ENCODE measurements at regions not wholly inside any gene's neighbourhood (a gene's known extent, or its start where the extent isn't known, plus 50 kb on each side); places are given as distances from the start of the nearest gene placed in this dataset.

DNA sequence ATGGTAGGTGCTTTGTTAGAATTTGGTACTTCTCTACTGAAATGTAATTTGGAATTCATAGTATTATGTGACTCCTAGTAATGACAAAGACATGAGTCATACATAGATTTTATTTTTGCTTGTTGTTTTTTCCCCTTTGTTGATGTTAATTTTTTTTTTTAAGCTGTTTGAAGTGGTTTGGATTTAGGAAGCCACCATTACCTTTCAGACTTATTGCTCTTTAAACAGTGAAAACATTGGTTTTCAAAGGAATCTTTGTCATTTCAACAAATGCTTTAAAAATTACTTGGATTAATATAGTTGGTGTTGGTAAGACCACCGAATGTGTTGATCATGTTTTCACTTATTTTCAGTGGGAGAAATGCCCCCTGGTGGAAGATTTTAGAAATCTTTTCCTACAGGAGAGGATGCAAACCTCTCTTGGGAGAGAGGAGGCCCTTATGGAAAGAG lies 170.1 kb upstream of the PITX1 start:
- DNase-seq (ENCODE audit: low read depth) = no peak

DNA sequence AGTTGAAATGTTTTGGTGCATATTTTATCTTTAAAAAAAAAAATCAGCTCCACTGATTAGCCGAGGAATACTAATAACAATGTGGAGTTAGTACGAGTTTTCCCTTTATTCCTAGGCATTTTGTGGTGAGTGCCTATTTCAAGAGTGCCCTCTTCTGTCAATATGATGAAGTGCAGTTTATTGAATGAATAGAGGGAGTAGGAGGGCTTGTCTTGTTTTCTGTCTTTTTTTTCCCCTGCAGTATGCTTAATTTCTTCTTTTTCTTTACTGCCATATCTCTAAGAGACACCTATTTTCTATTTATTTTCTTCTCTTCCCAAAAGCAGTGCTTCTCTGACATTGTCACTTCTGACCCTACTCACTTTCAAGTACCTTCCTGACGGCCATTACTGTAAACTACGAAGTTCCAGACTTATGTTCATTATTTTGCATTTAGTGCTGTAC lies 169.6 kb upstream of the PITX1 start:
- no peak for DNase-seq (ENCODE audit: low read depth)

DNA sequence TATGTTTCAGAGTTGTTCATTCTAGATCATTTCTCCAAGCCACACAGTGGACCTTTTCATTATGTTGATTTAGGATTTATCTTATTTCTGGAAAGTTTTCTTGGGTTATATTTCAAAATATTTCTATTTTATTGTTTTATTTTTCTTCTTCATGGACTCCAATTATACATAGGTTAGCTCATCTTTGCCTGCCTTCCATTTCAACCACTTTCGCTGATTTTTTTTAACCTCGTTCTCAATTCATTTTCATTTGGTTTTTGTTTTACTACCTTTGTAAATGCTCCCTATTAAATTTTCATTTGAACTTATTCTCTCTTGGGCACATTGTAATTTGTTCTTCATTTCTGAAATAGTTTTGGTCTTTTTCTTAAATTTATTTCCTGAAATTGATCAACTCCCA lies 169.0 kb upstream of the PITX1 start:
- no peak for DNase-seq (ENCODE audit: low read depth)

DNA sequence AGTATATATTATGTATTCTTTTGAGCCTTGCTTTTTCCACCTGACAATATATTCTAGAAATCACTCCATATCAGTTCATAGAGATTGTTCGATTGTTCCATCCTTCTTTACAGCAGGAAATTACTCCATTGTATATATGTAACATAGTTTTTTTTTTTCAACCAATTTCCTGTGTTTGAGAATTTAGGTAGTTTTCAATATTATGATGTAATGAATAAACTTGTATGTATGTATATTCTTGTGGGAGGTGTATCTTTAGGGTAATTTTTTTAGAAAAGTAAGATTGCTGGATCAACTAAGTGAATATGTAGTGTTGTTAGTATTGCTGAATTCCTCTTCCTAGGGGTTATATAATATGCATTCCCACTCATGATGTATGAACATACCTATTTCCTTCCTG lies 165.9 kb upstream of the PITX1 start:
- no peak for DNase-seq (ENCODE audit: low read depth)

DNA sequence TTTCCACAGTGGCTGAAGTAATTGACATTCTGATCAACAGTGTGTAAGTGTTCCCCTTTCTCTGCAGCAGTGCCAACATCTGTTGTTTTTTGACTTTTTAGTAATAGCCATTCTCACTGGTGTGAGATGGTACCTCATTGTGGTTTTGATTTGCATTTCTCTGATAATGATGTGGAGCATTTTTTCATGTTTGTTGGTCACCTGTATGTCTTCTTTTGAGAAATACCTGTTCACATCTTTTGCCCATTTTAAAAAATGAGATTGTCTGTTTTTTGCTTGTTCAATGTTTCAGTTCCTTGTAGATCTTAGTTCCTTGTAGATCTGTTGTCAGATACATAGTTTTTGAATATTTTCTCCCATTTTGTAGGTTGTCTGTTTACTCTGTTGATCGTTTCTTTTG lies 162.5 kb upstream of the PITX1 start:
- no peak for DNase-seq (ENCODE audit: low read depth)

DNA sequence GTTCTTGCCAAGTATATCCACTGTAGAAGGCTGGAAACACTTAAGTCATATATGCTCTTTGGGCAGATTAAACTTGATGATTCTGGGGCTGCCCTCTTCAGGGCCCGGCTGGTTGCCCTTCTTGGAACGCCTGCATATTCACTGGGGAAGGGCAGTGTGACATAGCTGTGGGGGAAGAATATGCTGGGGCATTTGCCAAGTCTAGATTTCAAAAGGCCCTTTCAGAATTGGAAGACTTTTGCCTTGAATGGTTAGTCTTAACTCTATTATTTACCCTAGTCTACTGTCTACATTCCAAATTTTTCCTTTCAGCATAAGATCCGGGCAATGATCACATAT lies 161.2 kb upstream of the PITX1 start:
- DNase-seq (ENCODE audit: low read depth) = no peak

DNA sequence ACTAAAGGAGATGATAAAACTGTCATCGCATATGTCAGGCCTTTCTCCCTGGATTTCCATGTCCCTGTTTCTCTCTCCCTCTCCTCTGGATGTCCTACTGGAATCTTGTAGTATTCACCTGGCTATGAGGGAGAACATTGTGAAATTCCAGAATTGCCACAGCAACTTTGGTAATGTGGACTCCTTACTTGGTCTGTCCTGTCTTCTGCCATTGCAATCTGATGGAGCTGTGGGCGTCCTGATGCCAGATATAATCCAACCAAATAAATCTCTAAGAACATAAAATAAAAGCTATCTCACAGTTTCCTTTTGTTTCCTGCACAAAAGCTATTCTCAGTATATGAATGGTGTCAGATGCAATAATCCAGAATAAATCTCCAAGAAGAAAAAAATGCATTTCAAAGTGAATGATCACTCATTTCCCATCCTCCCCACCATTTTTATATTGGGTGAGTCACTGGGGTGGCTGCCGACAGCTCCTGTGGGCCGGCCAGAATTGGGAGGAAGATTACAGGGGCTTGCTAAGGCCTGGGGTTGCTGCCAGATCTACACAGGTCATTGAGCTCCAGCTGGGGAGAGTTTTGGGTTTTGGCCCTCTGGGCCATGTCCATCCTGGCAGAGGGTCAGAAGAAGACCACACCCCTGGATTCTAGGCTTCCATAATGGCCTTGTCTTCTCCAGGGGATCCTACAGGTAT lies 160.7 kb upstream of the PITX1 start:
- DNase-seq (ENCODE audit: low read depth) = no peak

DNA sequence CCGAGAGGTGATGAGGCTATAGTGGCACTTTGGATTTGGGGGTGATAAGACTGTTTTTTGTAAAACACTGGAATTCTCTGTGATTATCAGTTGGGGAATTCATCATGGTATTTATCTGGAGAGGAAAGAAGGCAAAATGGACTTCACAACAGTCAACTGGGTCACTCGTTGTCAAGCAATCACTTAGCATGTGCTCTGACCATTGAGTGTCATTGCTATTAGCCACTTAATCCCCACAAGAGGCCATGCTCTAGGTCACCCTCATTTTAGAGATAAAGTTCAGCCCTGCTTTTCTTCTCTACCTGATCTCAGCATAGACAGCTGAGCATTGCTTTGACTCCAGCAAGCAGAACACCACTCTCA lies 160.1 kb upstream of the PITX1 start:
- DNase-seq (ENCODE audit: low read depth) = no peak

DNA sequence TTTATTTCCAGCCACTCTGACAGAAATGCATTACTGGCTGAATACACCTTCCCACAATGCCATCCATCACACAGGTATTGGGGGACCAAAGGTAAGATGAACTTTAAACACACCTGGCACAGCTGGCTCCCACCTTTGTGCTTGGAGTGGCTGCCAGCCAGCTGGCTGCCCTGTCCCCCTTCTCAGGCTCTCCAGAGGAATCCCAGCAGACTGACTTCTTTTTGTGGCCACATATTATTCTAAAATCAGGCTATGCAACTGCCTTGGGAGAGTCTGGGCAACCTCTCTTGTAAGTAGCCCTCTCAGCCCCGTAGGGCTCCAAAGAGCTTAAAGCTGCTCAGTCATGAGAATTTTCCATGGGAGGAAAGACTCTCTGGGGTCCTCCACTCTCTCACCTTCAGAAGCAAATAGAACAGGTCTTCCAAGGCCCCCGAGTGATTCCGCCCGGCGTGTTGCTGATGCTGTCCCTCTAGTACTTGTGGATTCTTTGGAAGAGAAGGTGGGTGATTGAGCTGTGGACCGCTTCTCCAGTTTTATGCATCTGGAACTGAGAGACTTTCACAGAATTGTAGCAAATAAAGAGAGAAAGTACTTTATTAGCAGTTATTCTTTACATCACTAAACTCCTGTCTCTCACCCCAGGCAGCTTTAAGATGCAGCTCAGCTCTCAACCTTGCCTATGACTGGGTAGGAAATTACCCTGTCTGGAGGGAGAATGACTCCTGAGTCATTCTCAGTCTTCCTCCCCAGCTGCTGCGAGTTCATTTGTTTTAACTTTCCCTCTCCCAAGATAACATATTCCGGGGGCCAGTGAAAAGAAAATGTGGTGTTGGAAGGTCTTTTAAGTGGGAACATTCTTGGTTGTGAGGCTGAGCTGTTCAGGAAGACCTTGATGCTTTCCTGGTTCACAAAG lies 159.4 kb upstream of the PITX1 start:
- DNase-seq (ENCODE audit: low read depth) = no peak

DNA sequence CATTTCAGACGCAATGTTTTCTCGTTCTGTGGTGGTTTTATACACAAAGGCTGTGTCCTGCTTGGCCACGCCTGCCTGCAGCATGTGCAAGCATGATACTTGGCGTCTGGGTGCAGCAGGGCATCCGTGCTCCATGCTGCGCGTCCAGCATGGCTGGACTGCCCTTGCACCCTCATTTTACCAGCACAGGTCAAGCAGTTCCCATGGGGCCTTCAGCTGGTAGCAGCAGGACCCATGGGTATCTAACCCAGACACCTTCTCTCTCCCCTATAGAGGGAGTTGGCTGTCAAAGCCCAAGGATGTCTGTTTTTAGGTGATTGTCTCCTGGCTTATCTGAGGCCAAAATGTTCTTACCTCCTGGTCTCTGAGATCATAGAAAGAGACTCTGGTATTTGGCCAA lies 158.3 kb upstream of the PITX1 start:
- DNase-seq (ENCODE audit: low read depth) = no peak

DNA sequence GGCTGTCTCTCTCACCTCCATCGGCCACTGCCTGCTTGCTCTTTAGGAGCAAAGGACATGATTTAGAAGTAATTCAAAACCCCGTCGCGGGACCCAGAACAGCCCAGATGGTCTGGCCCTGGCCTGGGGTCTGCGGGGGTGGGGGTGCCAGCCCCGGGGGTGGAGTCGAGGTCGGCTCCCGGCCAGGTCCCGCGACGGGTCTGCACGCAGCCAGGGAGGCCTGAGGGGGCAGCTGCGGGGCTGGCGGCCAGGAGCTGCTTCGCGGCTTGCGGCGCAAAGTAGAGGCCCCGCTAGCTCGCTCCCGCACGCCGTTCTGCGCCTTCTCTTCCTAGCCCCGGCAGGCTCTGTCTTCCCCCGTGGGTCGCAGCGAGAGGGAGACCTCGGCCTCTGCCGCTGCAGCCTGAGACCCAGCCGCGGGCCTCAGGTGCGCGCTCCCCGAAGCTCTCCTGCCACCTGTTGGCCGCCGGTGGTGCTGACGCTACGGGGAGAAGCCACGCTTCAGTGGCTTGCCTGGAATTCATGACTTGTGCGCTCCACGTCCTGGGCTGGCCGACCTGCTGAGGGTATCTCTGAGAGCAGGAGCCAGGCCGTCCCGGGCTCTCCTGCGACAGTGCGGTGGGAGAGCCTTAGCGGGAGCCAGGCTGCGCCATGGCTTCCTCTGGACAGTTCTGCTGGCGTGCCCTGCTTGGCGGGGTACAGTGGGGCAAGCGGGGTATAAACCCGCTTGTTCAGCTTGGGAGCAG lies 157.2 kb upstream of the PITX1 start:
- DNase-seq (ENCODE audit: low read depth) = peak; percentile 42

DNA sequence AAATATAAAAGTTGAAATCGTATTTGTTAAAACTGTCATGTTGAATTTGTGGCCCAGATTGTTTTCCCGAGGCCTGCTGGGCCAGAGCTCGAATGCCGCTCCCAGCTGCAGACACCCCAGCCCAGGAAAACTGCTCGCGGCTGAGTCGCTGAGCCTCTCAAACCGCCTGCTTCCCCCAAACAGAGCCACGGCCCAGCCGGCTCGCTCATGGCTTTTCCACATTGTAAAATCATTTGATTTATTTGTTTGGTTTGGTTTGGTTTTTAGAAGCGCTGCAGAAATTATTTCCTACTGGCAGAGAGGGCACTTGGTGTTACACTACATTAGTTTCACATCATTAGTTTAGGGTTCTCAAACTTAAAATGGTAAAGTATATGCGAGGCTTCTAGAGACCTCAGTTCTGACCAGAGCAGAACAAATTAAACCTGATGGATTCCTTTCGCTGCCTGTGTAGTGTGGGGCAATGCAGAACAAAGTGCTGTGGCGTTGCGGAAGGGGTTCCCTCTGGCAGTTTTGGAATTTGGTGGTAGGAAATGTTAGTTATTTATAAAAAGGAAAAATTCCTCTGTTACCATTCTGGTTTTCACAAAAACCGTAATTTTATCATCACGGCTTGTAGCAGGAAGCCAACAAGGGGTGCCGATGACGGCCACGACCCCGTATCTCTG lies 156.5 kb upstream of the PITX1 start:
- DNase-seq (ENCODE audit: low read depth) = no peak

DNA sequence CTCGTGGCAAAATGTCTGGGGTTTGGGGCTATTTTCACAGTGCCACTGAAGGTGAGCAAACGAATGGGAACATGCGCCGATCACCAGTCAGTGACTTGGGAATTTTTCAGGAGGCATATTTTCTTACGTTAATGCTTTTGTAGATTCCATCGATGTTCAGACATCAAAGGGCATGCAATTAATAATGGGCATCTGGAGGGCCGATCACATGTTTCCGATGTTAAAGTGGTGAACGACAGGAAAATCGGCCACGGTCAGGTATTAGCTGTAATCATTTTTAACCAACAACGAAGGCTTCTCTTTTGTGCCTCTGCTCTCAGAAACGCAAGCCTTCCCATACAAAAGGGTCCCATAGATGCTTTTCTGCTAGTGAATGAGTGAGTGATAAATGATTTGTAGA lies 155.0 kb upstream of the PITX1 start:
- no peak for DNase-seq (ENCODE audit: low read depth)

DNA sequence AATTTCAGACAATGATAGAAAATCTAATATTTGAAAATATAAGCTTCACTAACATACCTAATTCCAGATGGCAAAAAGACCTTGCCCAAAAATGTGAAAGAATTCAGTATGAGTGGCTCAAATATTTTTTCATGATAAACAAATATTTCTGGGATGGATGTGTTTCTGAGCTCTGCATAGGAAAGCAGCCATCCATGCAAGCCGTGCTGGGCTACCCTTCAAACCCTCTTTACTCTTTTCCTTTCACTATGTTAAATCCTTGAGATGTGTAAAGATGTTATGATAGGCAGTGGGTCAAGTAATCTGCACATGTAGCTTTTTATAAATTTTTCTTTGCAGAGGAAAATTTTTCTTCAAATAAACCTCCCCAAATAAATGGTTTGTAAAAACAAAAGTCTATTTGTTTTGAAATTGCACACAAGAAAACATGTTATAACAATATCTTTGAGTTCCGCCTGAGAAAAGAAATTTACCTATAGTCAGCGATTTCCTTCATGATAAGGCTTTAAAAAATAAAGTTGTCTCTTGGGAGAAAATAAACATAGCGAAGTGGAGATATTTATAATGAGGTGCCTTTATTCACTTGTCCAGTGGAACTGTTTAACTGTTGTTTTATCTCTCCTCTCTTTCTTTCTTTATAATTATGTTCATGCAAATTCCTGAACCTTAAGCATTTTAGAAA lies 154.3 kb upstream of the PITX1 start:
- DNase-seq (ENCODE audit: low read depth) = no peak

DNA sequence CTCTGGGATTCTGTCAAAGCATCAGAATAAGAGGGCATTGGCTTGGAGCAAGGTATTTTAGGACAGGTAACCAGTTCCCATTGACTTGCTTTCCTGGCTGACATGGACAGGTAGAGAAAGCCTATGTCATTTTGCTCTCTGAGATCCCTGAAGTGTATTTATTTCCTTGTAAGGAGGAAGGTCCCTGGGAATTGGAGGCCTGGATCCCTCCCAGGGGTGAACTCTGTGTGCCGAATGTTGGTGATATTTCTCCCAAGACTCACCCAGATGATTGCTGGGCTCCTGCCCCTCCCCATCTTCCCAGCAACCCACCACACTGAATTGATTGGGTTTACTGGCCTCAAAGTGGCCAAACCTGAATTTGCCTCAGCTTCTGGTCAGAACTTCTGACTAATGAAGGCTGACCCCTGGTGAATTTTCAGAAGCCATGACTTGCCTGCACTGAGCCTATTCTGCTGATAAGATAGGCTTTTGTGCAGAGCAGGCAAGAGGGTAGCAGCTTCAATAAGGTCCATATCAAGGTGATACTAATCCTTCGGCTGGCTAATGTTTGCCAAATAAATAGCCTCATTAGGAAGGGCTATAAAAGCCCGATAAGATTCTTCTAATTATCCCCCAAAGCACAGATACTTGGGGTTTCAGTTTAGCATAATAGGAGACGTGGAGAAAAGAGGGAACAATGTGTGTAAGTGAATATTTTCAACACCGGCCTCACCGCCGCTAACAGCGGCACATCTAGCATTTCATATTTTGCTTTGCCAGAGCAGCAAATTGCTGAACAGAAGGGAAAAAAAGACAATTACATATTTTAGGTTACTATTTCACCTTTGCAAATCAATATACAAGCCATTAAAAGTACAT lies 152.9 kb upstream of the PITX1 start:
- no peak for DNase-seq (ENCODE audit: low read depth)

DNA sequence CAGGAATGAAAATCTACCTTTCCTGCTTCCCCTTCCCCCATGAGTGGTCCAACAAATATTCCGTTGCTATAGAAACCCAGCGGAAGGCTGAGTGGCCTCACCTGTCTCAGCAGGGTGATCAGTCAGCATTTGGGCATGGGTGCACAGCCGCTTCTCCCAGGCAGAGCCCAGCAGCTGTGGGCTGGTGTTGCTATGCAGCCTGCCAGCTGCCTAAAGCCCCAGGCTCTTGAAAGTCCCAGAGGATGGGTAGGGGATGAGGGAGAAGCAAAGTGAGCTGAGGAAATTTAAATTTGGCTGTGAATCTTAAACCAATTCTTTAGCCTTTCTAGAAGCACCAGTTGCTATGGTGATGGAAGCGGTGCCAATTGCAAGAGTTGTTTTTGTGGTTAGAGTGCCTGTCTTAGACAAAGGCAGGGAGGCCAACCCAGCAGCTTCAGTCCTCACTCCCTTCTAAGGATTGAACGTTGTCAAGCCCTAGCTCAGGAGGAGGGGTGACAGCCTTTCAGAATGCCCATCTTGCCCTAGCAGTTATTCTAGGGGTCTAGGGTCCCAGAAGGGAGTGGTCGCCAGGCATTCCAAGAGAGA lies 151.5 kb upstream of the PITX1 start:
- no peak for DNase-seq (ENCODE audit: low read depth)

DNA sequence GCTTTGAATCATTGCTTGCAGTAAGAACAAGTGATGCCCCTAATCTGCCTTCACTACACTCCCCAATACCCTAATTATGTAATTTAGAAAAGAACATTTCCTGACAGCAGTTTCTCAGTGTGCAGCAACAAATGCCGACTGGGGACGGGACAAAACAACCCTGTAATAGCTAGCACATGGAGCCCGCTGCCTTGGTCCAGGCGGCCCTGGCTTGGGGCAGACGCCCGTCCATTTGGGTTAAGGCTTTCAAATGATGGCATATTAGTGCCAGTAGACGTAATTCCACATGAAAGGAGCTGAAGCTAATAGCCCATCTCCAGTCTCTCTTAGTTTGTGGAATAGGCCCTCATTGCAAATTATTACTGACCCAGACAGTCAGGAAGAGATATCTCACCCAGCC lies 150.6 kb upstream of the PITX1 start:
- no peak for DNase-seq (ENCODE audit: low read depth)

DNA sequence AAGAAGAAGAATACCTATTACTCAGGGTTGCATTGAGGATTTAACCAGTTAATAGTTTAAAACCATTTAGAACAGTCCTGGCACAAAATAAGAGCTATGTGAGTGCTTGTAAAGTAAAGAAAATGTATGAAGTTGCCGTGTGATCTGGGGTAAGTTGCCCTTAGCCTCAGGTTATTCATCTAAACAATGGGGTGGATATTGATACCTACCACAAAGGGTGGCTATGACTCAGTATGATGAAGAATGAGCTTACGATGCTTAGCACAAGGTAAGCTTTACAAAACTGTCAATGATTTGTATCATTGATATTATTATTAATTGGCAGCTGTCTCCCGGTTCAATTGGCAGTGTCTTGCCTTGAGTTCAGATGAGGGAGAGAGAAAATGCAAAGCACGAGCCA lies 149.4 kb upstream of the PITX1 start:
- DNase-seq (ENCODE audit: low read depth) = no peak

DNA sequence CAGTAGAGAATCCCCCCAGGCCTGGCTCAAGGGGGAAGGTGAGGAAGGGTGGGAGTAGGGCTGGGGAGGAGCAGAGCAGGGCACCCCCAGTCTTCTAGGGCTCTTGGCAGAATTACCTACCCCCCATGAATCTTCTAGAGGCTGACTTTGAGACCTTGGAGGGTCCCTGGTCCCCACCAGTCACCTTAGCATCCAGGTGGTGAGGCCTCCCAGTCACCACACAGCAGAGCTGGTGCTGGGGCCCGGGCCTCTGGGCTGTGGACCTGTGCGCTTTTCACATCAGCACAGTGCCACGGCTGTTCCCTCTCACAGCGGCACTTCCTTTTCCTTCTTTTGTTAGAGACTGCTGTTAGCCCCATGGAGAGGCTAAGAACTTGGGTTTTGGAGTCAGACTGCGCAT lies 148.6 kb upstream of the PITX1 start:
- DNase-seq (ENCODE audit: low read depth) = no peak

DNA sequence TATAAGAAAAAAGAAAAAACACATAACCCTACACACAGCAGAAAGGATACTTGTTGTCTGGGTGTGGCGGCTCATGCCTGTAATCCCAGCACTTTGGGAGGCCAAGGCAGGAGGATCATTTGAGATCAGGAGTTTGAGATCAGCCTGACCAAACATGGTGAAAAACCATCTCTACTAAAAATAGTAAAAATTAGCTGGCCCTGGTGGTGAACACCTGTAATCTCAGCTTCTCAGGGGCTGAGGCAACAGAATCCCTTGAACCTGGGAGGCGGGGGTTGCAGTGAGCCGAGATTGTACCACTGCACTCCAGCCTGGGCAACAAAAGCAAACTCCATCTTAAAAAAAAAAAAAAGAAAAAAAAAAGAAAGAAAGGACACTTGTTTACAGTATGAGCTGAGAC lies 147.6 kb upstream of the PITX1 start:
- DNase-seq (ENCODE audit: low read depth) = no peak

All from activated T-helper 9 cell treated with anti-CD3 and anti-CD28 coated beads, Interleukin-2, amount 50 U/mL, for 16 hours (primary cell).